AG09319 (cell line): ENCODE measurements at regions not wholly inside any gene's neighbourhood (a gene's known extent, or its start where the extent isn't known, plus 50 kb on each side); places are given as distances from the start of the nearest gene placed in this dataset.

Source experiments
- DNase-seq: peaks from one replicate; pipeline ENCODE4 v3.0.0-alpha.2; 2010; ENCODE audit warnings: low read depth; ENCODE audit errors: extremely low read depth
- CTCF ChIP-seq: IDR thresholded peaks from 2 replicates; pipeline ENCODE4 v1.5.1; 2011; ENCODE audit warnings: low read depth, mild to moderate bottlenecking, inconsistent platforms, low read length, moderate library complexity

GRCh38 chrX:10856797-10857196, 236.4 kb upstream of the MID1 start:
- no peak for TF ChIP-seq CTCF
- no peak for DNase-seq

- no peak for TF ChIP-seq CTCF
These were observed 239.0 kb upstream of the MID1 start for GRCh38 chrX:10859353-10859752.

GRCh38 chrX:10875995-10876394, 235.1 kb upstream of the HCCS start:
- DNase-seq: no peak
- TF ChIP-seq CTCF: no peak

More at GRCh38 chrX:10859353-10859752, 239.0 kb upstream of the MID1 start:
- DNase-seq: no peak

GRCh38 chrX:10882484-10882883, 228.6 kb upstream of the HCCS start:
- DNase-seq: no peak
- TF ChIP-seq CTCF: no peak

- no peak for TF ChIP-seq CTCF
- DNase-seq: no peak
These were observed 226.9 kb upstream of the HCCS start for GRCh38 chrX:10884246-10884645.

- no peak for DNase-seq
- no peak for TF ChIP-seq CTCF
These were observed 218.4 kb upstream of the HCCS start for GRCh38 chrX:10892621-10893225.

GRCh38 chrX:10893366-10893765, 217.8 kb upstream of the HCCS start:
- no peak for TF ChIP-seq CTCF
- DNase-seq: no peak
